H1 (cell line): ENCODE measurements at regions not wholly inside any gene's neighbourhood (a gene's known extent, or its start where the extent isn't known, plus 50 kb on each side); places are given as distances from the start of the nearest gene placed in this dataset.

Experiments used
- CBX8 ChIP-seq: fragments of 300-800, 300-1000 bp; sonication (generic); IDR thresholded peaks from 2 replicates; pipeline ENCODE4 v1.7.1; 2016; ENCODE audit warnings: low read depth, low read length, borderline replicate concordance
- JUND ChIP-seq: IDR thresholded peaks from 2 replicates; pipeline ENCODE4 v1.6.1; 2011; ENCODE audit warnings: mild to moderate bottlenecking, improper control_type of control experiment, low read length
- KDM1A ChIP-seq: fragments of 200-600, 300-600 bp; sonication (generic); IDR thresholded peaks from 2 replicates; pipeline ENCODE4 v1.7.1; 2016; ENCODE audit warnings: mild to moderate bottlenecking, low read length, borderline replicate concordance
- PHF8 ChIP-seq: fragments of 200-600 bp; sonication (generic); conservative IDR thresholded peaks from 2 replicates; pipeline ENCODE4 v1.7.1; 2012; ENCODE audit warnings: low read depth, mild to moderate bottlenecking, inconsistent platforms, low read length, moderate library complexity
- SUZ12 ChIP-seq: fragments of 200-600 bp; sonication (generic); IDR thresholded peaks from 2 replicates; pipeline ENCODE4 v1.6.1; 2012; ENCODE audit warnings: mild to moderate bottlenecking, inconsistent platforms, low read length, moderate library complexity, mixed read lengths
- ZNF274 ChIP-seq: IDR thresholded peaks from 2 replicates; pipeline ENCODE4 v1.7.0; 2012; ENCODE audit warnings: low read length, borderline replicate concordance; ENCODE audit errors: extremely low read depth

DNA sequence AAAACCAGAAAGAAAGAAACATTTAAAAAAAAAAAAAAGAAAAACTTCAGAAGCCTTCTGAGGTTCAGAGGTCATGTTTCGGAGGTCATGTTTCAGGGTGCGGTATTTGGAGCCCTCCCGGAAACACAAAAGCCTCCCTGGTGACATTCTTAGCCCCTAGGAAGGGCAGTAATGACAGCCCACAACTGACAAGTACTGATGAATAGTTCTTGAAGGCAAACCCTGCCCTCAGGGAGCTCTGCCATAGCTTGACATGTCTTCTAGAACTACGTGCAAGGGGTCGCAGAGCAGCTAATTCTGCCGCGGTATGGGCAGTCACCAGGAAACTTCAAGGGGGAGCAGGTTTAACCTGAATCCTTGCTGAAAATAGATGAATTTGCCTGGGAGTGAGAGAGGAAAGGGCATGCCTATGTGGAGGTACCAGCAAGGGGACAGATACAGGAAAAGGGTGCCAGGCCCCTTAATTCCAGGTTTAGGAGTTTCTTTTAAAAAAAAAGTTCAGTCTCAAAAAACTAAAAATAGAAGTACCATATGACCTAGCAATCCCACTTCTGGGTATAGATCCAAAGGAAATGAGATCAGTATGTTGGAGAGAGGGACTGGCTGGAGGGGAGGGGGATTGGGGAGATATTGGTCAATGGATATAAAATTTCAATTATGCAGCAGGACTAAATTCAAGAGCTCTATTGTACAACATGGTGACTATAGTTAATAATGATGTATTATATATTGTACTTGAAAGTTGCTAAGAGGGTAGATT is 98.4 kb downstream of the C9orf152 start:
- no peak for TF ChIP-seq JUND
- TF ChIP-seq ZNF274: no peak
- no peak for TF ChIP-seq CBX8
- no peak for TF ChIP-seq KDM1A
- TF ChIP-seq PHF8: no peak
- no peak for TF ChIP-seq SUZ12
